Stimulated activated CD4-positive, alpha-beta T cell treated with anti-CD3 and anti-CD28 coated beads, TNF-alpha, amount 100 ng/mL, for 48 hours (primary cell): ENCODE measurements at regions not wholly inside any gene's neighbourhood (a gene's known extent, or its start where the extent isn't known, plus 50 kb on each side); places are given as distances from the start of the nearest gene placed in this dataset.
"Not testable (repeated sequence)": the region's sequence is repeated elsewhere in the genome, so short reads cannot be mapped to it uniquely, and the experiment has no call there.

ENCODE experiments used
- DNase-seq, 3 donors: peaks; one replicate each; pipeline ENCODE4 v3.0.0-alpha.2; 2020; ENCODE audit warnings: low read depth in 3 of 3

- DNase-seq, result no peak
Observed at GRCh38 chr17:51387986-51388385, 127.6 kb downstream of the UTP18 start.

GRCh38 chr17:51389875-51390274, 129.5 kb downstream of the UTP18 start:
- DNase-seq, result no peak

GRCh38 chr17:51391982-51392654, 131.8 kb downstream of the UTP18 start:
- DNase-seq, result no peak

- no peak for DNase-seq
Observed at GRCh38 chr17:51395621-51396020, 135.3 kb downstream of the UTP18 start.

- no peak for DNase-seq
Observed at GRCh38 chr17:51397361-51398127, 137.2 kb downstream of the UTP18 start.

GRCh38 chr17:51398128-51398525, 137.8 kb downstream of the UTP18 start:
- DNase-seq, result no peak

GRCh38 chr17:51398687-51399086, 138.3 kb downstream of the UTP18 start:
- no peak for DNase-seq

GRCh38 chr17:51401279-51401678, 140.9 kb downstream of the UTP18 start:
- DNase-seq, result no peak

GRCh38 chr17:51402899-51403298, 142.6 kb downstream of the UTP18 start:
- DNase-seq, result no peak

GRCh38 chr17:51407576-51407975, 147.2 kb downstream of the UTP18 start:
- no peak for DNase-seq

GRCh38 chr17:51419476-51419875, 159.1 kb downstream of the UTP18 start:
- no peak for DNase-seq

- no peak for DNase-seq
Observed at GRCh38 chr17:51421525-51421924, 161.2 kb downstream of the UTP18 start.

- no peak for DNase-seq
Observed at GRCh38 chr17:51422634-51423033, 162.3 kb downstream of the UTP18 start.

- no peak for DNase-seq
Observed at GRCh38 chr17:51423421-51424160, 163.2 kb downstream of the UTP18 start.

- no peak for DNase-seq
Observed at GRCh38 chr17:51425773-51426172, 165.4 kb downstream of the UTP18 start.

GRCh38 chr17:51427323-51427811, 167.0 kb downstream of the UTP18 start:
- DNase-seq, result no peak

- DNase-seq, result peak; percentile 28 to 55 (median 36)
Observed at GRCh38 chr17:51427856-51428255, 167.5 kb downstream of the UTP18 start.

GRCh38 chr17:51428668-51429495, 168.5 kb downstream of the UTP18 start:
- DNase-seq, result no peak

- not testable (repeated sequence) for DNase-seq
Observed at GRCh38 chr17:51429938-51430337, 169.6 kb downstream of the UTP18 start.

- no peak for DNase-seq
Observed at GRCh38 chr17:51430591-51430990, 170.2 kb downstream of the UTP18 start.

- no peak for DNase-seq
Observed at GRCh38 chr17:51434434-51435170, 174.3 kb downstream of the UTP18 start.
